ENCODE measurements at regions not wholly inside any gene's neighbourhood (a gene's known extent, or its start where the extent isn't known, plus 50 kb on each side); places are given as distances from the start of the nearest gene placed in this dataset.

- no peak for DNase-seq
Measured at GRCh38 chr12:111069886-111070285, 149.5 kb upstream of the MYL2 start.

- no peak for DNase-seq
Measured at GRCh38 chr12:111068290-111068689, 147.9 kb upstream of the MYL2 start.

GRCh38 chr12:111067498-111067897 is 147.1 kb upstream of the MYL2 start:
- DNase-seq, result no peak

- DNase-seq, result no peak
Measured at GRCh38 chr12:111066744-111067437, 146.5 kb upstream of the MYL2 start.

GRCh38 chr12:111064982-111065381 is 144.6 kb upstream of the MYL2 start:
- DNase-seq, result no peak

- DNase-seq, result no peak
Measured at GRCh38 chr12:111064154-111064553, 143.8 kb upstream of the MYL2 start.

GRCh38 chr12:111063295-111064026 is 143.1 kb upstream of the MYL2 start:
- no peak for DNase-seq

GRCh38 chr12:111057701-111058425 is 137.5 kb upstream of the MYL2 start:
- DNase-seq, result no peak

- no peak for DNase-seq
Measured at GRCh38 chr12:111056618-111057521, 136.5 kb upstream of the MYL2 start.

GRCh38 chr12:111055181-111055880 is 135.0 kb upstream of the MYL2 start:
- DNase-seq, result no peak

- no peak for DNase-seq
Measured at GRCh38 chr12:111048991-111049390, 128.6 kb upstream of the MYL2 start.

- DNase-seq, result no peak
Measured at GRCh38 chr12:111046896-111047295, 126.5 kb upstream of the MYL2 start.

GRCh38 chr12:111045941-111046340 is 125.6 kb upstream of the MYL2 start:
- DNase-seq, result no peak

GRCh38 chr12:111041091-111041490 is 120.7 kb upstream of the MYL2 start:
- no peak for DNase-seq

GRCh38 chr12:111040690-111041089 is 120.3 kb upstream of the MYL2 start:
- DNase-seq, result no peak

- DNase-seq, result no peak
Measured at GRCh38 chr12:111038941-111039340, 118.6 kb upstream of the MYL2 start.

GRCh38 chr12:111038077-111038476 is 117.7 kb upstream of the MYL2 start:
- DNase-seq, result no peak

GRCh38 chr12:111037047-111037446 is 116.7 kb upstream of the MYL2 start:
- no peak for DNase-seq

GRCh38 chr12:111035578-111036301 is 115.4 kb upstream of the MYL2 start:
- no peak for DNase-seq

GRCh38 chr12:111034886-111035577 is 114.7 kb upstream of the MYL2 start:
- no peak for DNase-seq

Measured in NCI-H2029 (cell line).